Upper lobe of right lung (tissue), 1 donor: ENCODE measurements at regions not wholly inside any gene's neighbourhood (a gene's known extent, or its start where the extent isn't known, plus 50 kb on each side); places are given as distances from the start of the nearest gene placed in this dataset.

Experiments
- ATAC-seq: fragments of 200-7000 bp; cut with Tn5 transposase; one replicate; pipeline ENCODE4 v1.9.1; 2020; ENCODE audit warnings: mild to moderate bottlenecking, moderate library complexity
- DNase-seq: peaks from one replicate; pipeline ENCODE4 v3.0.0-alpha.2; 2020
- H3K27ac ChIP-seq: fragments of 200-600 bp; one replicate; pipeline ENCODE4 v1.8.0; 2022
- H3K27me3 ChIP-seq: fragments of 200-600 bp; one replicate; pipeline ENCODE4 v1.8.0; 2022; ENCODE audit warnings: mild to moderate bottlenecking
- H3K36me3 ChIP-seq: fragments of 200-600 bp; one replicate; pipeline ENCODE4 v1.8.0; 2022
- H3K4me1 ChIP-seq: fragments of 200-600 bp; one replicate; pipeline ENCODE4 v1.8.0; 2022
- H3K4me3 ChIP-seq: fragments of 200-600 bp; one replicate; pipeline ENCODE4 v1.8.0; 2022; ENCODE audit warnings: mild to moderate bottlenecking
- H3K9me3 ChIP-seq: fragments of 200-600 bp; one replicate; pipeline ENCODE4 v1.8.0; 2022
- intact Hi-C: fragments of 100-400 bp; cut with DNase I; formaldehyde crosslinking; loops from one replicate; pipeline ENCODE4 v1.11.0; 2022
- TF ChIP-seq, protein P1 (sequence below): fragments of 200-600 bp; IDR thresholded peaks from one replicate; pipeline ENCODE4 v1.8.0; 2022; ENCODE audit warnings: antibody characterized with exemption
- donor health status: DM: no; HTN: yes; CAD: no; lungs with severe emphysema.

DNA sequence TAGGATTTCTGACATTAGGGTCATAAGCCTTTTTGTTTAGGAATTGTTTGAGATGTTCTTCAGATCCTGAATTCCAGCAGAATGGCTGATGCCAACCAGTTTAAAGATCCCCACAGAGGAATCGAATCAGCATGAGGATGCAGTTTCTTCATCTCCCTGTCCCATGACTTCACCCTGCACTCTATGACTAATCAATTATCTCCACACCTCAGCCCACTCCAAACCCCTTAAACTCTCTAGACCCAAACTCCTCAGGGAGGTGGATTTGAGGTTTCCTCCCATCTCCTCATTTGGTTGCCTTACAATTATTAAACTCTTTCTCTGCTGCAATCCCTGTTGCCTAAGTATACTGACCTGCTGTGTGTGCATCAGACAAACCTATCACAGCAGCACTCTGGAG is 86.5 kb upstream of the CRY1 start:
- intact Hi-C loops = no loop called here
- Histone ChIP-seq H3K27me3 (peaks cover 7% of the 10 kb centered on the region), H3K27ac (no peak overlapping the region), H3K36me3 (no peaks in the 10 kb centered on the region), H3K9me3 (no peaks in the 10 kb centered on the region), H3K4me3 (no peak overlapping the region), H3K4me1 (no peaks in the 10 kb centered on the region)
- ATAC-seq = no peak
- DNase-seq = no peak
- TF ChIP-seq, protein P1, sequence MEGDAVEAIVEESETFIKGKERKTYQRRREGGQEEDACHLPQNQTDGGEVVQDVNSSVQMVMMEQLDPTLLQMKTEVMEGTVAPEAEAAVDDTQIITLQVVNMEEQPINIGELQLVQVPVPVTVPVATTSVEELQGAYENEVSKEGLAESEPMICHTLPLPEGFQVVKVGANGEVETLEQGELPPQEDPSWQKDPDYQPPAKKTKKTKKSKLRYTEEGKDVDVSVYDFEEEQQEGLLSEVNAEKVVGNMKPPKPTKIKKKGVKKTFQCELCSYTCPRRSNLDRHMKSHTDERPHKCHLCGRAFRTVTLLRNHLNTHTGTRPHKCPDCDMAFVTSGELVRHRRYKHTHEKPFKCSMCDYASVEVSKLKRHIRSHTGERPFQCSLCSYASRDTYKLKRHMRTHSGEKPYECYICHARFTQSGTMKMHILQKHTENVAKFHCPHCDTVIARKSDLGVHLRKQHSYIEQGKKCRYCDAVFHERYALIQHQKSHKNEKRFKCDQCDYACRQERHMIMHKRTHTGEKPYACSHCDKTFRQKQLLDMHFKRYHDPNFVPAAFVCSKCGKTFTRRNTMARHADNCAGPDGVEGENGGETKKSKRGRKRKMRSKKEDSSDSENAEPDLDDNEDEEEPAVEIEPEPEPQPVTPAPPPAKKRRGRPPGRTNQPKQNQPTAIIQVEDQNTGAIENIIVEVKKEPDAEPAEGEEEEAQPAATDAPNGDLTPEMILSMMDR = no peak

DNA sequence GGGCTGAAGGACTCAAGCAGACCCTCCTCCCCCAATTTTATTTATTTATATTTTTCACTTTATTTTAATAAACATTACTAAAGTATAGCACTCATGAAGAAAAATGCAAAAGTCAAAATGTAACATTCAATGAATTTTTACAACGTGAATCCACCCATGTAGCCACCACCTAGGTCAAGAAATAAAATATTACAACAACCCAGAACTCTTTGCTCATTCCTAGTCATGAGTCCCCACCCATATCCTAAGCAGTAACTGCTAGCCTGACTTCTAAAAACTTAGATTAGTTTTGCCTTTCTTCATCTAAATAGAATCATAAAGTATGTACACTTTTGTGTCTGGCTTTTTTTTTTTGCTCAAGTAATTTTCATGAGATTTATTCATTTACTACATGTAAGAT is 86.9 kb upstream of the CRY1 start:
- TF ChIP-seq, protein P1 = no peak
- Histone ChIP-seq H3K27me3 (peaks cover 7% of the 10 kb centered on the region), H3K4me3 (no peak overlapping the region), H3K4me1 (no peaks in the 10 kb centered on the region), H3K36me3 (no peaks in the 10 kb centered on the region), H3K27ac (no peak overlapping the region), H3K9me3 (no peaks in the 10 kb centered on the region)
- intact Hi-C loops = no loop called here
- no peak for DNase-seq
- no peak for ATAC-seq

DNA sequence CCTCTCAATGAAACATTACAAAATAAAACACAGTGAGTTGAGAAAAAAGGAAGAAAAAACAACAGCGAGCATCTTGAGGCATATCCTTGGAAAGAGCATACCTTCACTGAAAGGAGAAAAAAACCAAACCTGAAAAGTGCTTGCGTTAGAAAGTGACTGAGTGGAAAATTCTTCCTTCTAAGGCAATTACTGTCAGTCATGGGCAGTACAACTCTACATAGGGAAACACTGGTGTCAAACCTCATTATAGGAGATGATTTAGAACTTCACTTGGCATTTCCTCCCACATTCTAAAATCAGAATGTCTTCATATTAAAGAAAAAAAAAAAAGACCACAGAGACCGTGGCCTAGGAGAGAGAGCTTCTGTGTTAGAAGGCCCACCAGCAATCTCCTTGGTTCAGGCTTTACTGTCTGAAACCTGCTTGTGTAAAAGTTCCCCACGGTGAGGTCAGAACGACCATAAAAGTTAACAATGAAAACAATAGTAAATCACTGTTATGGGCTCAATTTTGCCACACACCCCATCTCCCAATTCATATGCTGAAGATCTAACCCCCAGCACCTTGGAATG is 91.1 kb upstream of the CRY1 start:
- H3K4me1 ChIP-seq = no peaks in the 10 kb centered on the region
- intact Hi-C loops = no loop called here
- TF ChIP-seq, protein P1 = no peak
- H3K9me3 ChIP-seq = no peaks in the 10 kb centered on the region
- DNase-seq = no peak
- no peak overlapping the region for H3K27ac ChIP-seq
- H3K27me3 ChIP-seq = peaks cover 7% of the 10 kb centered on the region
- ATAC-seq = no peak
- H3K4me3 ChIP-seq = no peak overlapping the region
- no peaks in the 10 kb centered on the region for H3K36me3 ChIP-seq

DNA sequence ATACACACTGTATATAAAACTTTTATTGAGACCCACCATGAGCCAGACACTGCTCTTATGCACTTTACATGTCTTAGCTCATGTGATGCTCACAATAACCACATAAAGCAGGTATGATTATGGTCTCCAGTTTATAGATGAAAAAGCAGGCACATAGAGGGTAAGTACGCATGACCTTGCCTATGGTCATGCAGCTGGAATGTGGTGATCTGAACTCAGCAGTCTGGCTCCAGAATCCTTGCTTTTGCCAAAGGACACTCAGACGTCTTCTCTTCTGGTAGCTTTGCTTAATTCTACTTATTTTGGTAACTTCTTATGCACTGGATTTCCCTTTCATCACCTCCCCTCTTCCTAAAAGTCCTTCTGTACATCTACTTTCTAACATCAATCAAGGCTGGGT is 103.3 kb upstream of the CRY1 start:
- no peak for ATAC-seq
- intact Hi-C loops = no loop called here

DNA sequence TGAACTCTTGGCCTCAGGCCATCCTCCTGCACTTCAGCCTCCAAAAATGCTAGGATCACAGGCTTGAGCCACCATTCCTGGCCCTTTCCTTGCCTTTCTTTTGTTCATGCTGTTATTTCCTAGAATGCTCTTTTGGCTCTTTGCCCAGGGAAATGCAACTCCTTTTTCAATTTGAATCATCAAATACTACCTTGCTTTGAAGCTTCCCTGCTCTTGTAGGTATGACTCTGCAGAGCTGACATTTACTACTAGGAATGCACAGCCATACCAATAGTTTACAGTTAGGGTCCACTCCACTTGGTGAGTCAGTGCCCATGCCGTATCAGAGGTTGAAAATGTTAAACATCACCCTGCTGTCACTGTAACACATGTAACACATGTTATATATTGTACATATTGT is 107.0 kb upstream of the CRY1 start:
- Histone ChIP-seq H3K36me3 (no peaks in the 10 kb centered on the region), H3K9me3 (no peaks in the 10 kb centered on the region), H3K4me3 (no peak overlapping the region), H3K27ac (no peak overlapping the region), H3K4me1 (no peaks in the 10 kb centered on the region), H3K27me3 (peaks cover 9% of the 10 kb centered on the region)
- intact Hi-C loops = no loop called here
- TF ChIP-seq, protein P1 = no peak
- no peak for DNase-seq
- ATAC-seq = no peak

More for the DNA sequence above, 103.3 kb upstream of the CRY1 start:
- Histone ChIP-seq H3K36me3 (no peaks in the 10 kb centered on the region), H3K27me3 (peaks cover 9% of the 10 kb centered on the region), H3K27ac (no peak overlapping the region), H3K4me3 (no peak overlapping the region), H3K4me1 (no peaks in the 10 kb centered on the region), H3K9me3 (no peaks in the 10 kb centered on the region)
- no peak for DNase-seq
- TF ChIP-seq, protein P1 = no peak
